ENCODE measurements at regions not wholly inside any gene's neighbourhood (a gene's known extent, or its start where the extent isn't known, plus 50 kb on each side); places are given as distances from the start of the nearest gene placed in this dataset.

GRCh38 chr2:41917587-41917986 is 130.2 kb upstream of the PKDCC start:
- Histone ChIP-seq H2AFZ (ENCODE audit: low read depth, low read length) (no peak overlapping the region), H3K79me2 (ENCODE audit: low read length) (no peaks in the 10 kb centered on the region), H3K4me2 (ENCODE audit: low read length) (no peak overlapping the region), H3K27me3 (ENCODE audit: low read depth, low read length) (peaks cover 12% of the 10 kb centered on the region; the same call in 1 of the 2 replicates), H3K9ac (ENCODE audit: low read length) (no peak overlapping the region), H3K4me3 (ENCODE audit: low read length) (no peak overlapping the region), H3K4me1 (ENCODE audit: low read length) (no peaks in the 10 kb centered on the region), H3K36me3 (replicated peaks; ENCODE audit: low read depth, low read length) (no peaks in the 10 kb centered on the region), H4K20me1 (ENCODE audit: insufficient read depth, low read length) (no peaks in the 10 kb centered on the region), H3K27ac (ENCODE audit: low read length) (no peak overlapping the region), H3K9me3 (ENCODE audit: insufficient read depth, low read length) (no peaks in the 10 kb centered on the region)
- TF ChIP-seq CTCF (IDR thresholded peaks at IDR 0.05; ENCODE audit: low read depth, low read length) (no peak), EZH2phosphoT487 (IDR thresholded peaks at IDR 0.05; ENCODE audit: low read depth) (no peak)

GRCh38 chr2:41919135-41919534 is 128.7 kb upstream of the PKDCC start:
- H3K4me2 ChIP-seq (ENCODE audit: low read length): no peak overlapping the region
- no peak overlapping the region for H3K4me3 ChIP-seq (ENCODE audit: low read length)
- peaks cover 7% of the 10 kb centered on the region; the same call in 1 of the 2 replicates for H3K27me3 ChIP-seq (ENCODE audit: low read depth, low read length)
- no peaks in the 10 kb centered on the region for H4K20me1 ChIP-seq (ENCODE audit: insufficient read depth, low read length)
- no peaks in the 10 kb centered on the region for H3K36me3 ChIP-seq (replicated peaks; ENCODE audit: low read depth, low read length)
- H3K27ac ChIP-seq (ENCODE audit: low read length): no peak overlapping the region
- H3K9ac ChIP-seq (ENCODE audit: low read length): no peak overlapping the region
- TF ChIP-seq EZH2phosphoT487 (IDR thresholded peaks at IDR 0.05; ENCODE audit: low read depth): no peak
- no peak for TF ChIP-seq CTCF (IDR thresholded peaks at IDR 0.05; ENCODE audit: low read depth, low read length)
- no peaks in the 10 kb centered on the region for H3K9me3 ChIP-seq (ENCODE audit: insufficient read depth, low read length)
- H2AFZ ChIP-seq (ENCODE audit: low read depth, low read length): no peak overlapping the region
- no peaks in the 10 kb centered on the region for H3K79me2 ChIP-seq (ENCODE audit: low read length)
- H3K4me1 ChIP-seq (ENCODE audit: low read length): no peaks in the 10 kb centered on the region

GRCh38 chr2:41920181-41920580 is 127.6 kb upstream of the PKDCC start:
- no peaks in the 10 kb centered on the region for H3K4me1 ChIP-seq (ENCODE audit: low read length)
- TF ChIP-seq CTCF (IDR thresholded peaks at IDR 0.05; ENCODE audit: low read depth, low read length) (no peak), EZH2phosphoT487 (IDR thresholded peaks at IDR 0.05; ENCODE audit: low read depth) (no peak)
- H3K36me3 ChIP-seq (replicated peaks; ENCODE audit: low read depth, low read length): no peaks in the 10 kb centered on the region
- no peaks in the 10 kb centered on the region for H3K9me3 ChIP-seq (ENCODE audit: insufficient read depth, low read length)
- H2AFZ ChIP-seq (ENCODE audit: low read depth, low read length): no peak overlapping the region
- no peak overlapping the region for H3K27ac ChIP-seq (ENCODE audit: low read length)
- no peak overlapping the region for H3K4me2 ChIP-seq (ENCODE audit: low read length)
- H3K9ac ChIP-seq (ENCODE audit: low read length): no peak overlapping the region
- H3K27me3 ChIP-seq (ENCODE audit: low read depth, low read length): peaks cover 4% of the 10 kb centered on the region; the same call in 1 of the 2 replicates
- H3K4me3 ChIP-seq (ENCODE audit: low read length): no peak overlapping the region
- H4K20me1 ChIP-seq (ENCODE audit: insufficient read depth, low read length): no peaks in the 10 kb centered on the region
- H3K79me2 ChIP-seq (ENCODE audit: low read length): no peaks in the 10 kb centered on the region

GRCh38 chr2:41920812-41921211 is 127.0 kb upstream of the PKDCC start:
- TF ChIP-seq CTCF (IDR thresholded peaks at IDR 0.05; ENCODE audit: low read depth, low read length) (no peak), EZH2phosphoT487 (IDR thresholded peaks at IDR 0.05; ENCODE audit: low read depth) (no peak)

More at GRCh38 chr2:41920812-41921211, 127.0 kb upstream of the PKDCC start:
- Histone ChIP-seq H3K9me3 (ENCODE audit: insufficient read depth, low read length) (no peaks in the 10 kb centered on the region), H3K27ac (ENCODE audit: low read length) (no peak overlapping the region), H3K4me3 (ENCODE audit: low read length) (no peak overlapping the region), H3K9ac (ENCODE audit: low read length) (no peak overlapping the region), H3K27me3 (ENCODE audit: low read depth, low read length) (no peaks in the 10 kb centered on the region), H3K79me2 (ENCODE audit: low read length) (no peaks in the 10 kb centered on the region), H3K36me3 (replicated peaks; ENCODE audit: low read depth, low read length) (no peaks in the 10 kb centered on the region), H2AFZ (ENCODE audit: low read depth, low read length) (no peak overlapping the region), H3K4me1 (ENCODE audit: low read length) (no peaks in the 10 kb centered on the region), H4K20me1 (ENCODE audit: insufficient read depth, low read length) (no peaks in the 10 kb centered on the region), H3K4me2 (ENCODE audit: low read length) (no peak overlapping the region)
